GM21526 (cell line): ENCODE measurements at regions not wholly inside any gene's neighbourhood (a gene's known extent, or its start where the extent isn't known, plus 50 kb on each side); places are given as distances from the start of the nearest gene placed in this dataset.
"Not testable (repeated sequence)": the region's sequence is repeated elsewhere in the genome, so short reads cannot be mapped to it uniquely, and the experiment has no call there.

ENCODE experiments used
- ATAC-seq: cut with Tn5 transposase; IDR thresholded peaks from one replicate; pipeline ENCODE4 v1.9.1; 2021; ENCODE audit warnings: moderate library complexity; ENCODE audit not compliant: unreplicated experiment, low FRiP score

- ATAC-seq = no peak
Measured at GRCh38 chr6:62889240-62889639, 322.0 kb upstream of the FKBP1C start.

GRCh38 chr6:62891065-62891647 is 320.1 kb upstream of the FKBP1C start:
- ATAC-seq = no peak

- ATAC-seq = no peak
Measured at GRCh38 chr6:62894114-62894513, 317.2 kb upstream of the FKBP1C start.

DNA sequence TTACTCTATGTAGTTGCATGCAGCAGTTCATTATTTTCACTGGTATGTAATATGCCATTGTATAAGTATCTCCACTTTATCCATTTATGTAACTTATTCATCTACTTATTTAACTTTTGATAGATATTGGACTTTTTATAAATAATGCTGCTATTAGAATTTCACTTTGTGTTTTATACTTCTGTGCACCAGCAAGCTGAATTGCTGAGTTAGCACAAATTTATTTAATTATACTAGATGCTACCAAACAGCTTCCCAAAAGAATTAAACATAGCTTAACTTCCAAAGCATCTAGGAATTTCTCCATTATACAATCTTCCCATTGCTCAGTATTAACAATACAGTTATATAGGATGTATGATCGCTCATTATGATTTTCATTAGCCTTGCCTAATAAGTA is 308.0 kb upstream of the FKBP1C start:
- ATAC-seq = no peak

- ATAC-seq = no peak
Measured at GRCh38 chr6:62904687-62905086, 306.6 kb upstream of the FKBP1C start.

DNA sequence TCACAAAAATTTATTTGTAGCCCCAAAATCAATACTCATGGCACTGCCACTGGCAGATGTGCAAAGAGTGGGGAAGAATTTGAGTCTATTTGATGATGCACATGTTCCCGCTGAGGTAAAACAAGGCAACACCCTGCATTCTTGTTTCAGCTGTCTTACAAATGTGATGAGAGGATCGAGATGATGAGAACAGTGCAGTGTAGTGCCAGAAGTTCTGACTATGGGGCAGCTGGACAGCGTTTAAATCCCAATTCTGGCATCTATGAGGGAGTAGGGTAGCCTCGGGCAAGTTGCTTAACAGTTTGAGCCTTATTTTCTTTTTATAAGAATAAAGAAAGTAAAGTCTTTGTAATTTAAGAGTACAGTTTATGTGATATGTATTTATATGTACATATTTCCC is 296.7 kb upstream of the FKBP1C start:
- ATAC-seq = no peak

DNA sequence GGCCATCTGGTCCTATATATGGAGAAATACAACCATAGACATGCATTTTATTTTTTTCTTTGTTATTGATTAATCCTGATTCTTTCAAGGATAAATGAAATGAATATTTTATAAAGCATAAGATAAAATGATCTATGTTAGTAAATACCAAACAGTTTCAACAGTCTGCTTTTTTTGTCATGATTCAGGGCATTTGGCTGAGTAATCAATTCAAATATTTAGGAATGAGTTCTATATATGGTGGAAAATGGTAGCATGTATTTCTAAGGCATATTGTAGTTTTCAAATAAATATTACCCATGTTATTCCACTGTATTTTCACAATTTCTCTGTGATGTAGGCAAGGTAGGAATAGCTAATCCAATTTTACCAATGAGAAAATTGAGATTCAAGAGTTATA is 287.5 kb upstream of the FKBP1C start:
- no peak for ATAC-seq

DNA sequence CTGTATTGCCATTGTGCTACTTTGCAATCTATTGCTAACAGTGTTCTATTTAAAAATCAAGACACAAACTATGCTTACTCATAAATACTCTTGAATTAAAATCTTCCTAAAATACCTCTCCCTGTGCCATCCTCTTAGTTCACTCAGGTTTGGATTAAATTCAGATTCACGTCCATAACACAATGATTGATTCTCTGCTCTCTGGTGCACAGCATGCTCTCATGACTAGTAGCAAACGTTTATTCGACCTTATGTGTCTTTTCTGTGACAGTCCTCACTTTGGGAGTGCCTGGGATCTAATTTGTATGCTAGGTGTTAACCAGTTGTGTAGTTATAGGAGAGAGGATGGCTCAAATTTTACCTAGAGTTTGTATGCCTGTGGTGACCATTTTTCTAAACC is 270.4 kb upstream of the FKBP1C start:
- no peak for ATAC-seq

DNA sequence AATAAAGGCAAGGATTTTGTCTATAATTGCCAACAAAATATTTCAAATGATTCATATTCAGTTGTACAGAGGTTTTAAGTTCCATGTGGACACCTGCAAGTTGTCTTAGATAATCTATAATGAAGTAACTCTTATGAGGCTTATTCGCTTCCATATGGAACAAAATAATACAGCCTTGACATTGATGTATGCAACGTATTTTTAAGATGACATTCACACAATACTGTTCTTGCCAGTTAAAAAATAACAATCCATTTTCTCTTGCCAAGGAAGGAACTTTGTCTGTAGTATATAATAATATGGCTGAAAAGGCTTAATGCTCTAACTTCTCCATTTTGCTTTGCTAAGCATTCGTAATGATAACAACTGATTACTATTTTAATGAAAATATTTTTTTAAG is 269.3 kb upstream of the FKBP1C start:
- ATAC-seq = no peak

GRCh38 chr6:62968834-62969233 is 242.4 kb upstream of the FKBP1C start:
- ATAC-seq = no peak

DNA sequence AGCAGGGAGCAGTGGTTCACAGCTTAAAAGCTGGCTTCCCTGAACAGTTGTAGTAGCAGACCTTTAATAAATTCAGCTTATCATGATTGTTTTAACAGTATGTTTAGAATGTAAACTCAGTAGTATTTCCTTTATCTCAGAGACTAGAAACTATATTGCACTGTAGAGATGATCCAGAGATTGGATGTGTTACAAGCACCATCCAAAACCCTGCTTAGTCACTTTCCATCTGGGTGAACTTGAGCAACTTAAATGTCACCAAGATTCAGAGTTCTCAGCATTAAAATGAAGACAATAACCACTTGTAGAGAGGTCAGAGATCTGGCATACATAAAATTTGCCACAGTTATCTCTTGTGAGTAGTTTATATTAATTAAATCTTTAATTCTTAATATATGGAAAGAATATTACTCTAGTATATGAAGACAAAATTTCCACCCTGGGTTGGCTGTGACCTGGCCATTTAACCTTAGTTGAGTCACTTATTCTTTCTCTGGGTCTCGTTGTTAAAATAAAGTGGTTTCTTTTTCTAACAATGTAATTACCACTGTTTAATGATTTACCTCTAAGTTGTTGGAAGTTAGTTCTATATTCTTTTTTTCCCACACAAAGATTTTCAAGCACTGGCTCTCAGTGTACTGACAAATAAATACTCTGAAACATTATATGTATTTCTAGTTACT is 239.2 kb upstream of the FKBP1C start:
- no peak for ATAC-seq

DNA sequence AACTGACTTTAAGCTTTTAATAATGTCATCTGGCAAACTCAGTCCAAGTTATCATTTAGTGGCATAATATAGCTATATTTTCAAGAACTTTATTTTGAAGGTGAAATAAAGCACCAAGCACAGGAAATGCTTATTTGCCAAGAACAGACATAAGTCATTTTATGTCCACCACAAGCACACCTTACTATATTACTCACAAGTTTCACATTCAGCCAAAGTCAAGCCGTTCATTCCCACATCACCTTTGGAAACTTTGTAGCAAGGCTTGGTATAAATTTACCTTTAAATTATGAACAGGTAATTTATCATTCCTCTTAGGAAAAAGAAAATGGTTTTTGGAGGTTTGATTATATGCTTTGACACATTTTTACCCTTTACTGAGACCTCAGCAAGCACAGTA is 236.8 kb upstream of the FKBP1C start:
- no peak for ATAC-seq

DNA sequence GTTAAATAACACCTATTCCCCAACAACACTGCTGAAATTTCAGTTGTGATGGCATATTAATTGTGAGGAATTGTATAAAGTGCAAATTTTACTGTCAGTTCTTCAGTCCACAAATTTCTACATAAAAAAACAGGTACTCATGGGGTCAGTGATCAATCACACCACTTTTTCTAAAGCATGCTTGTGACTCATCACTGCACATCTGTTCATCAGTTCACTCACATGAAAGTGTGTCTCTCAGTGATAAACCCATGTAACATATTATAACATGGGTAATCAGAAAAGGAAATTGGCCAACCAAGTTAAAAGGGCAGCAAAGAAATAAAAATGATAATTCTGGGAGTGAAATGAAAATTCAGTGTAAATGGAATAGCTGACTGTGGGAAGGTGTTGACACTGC is 234.7 kb upstream of the FKBP1C start:
- ATAC-seq = no peak

- ATAC-seq = no peak
Measured at GRCh38 chr6:62978920-62979319, 232.3 kb upstream of the FKBP1C start.

DNA sequence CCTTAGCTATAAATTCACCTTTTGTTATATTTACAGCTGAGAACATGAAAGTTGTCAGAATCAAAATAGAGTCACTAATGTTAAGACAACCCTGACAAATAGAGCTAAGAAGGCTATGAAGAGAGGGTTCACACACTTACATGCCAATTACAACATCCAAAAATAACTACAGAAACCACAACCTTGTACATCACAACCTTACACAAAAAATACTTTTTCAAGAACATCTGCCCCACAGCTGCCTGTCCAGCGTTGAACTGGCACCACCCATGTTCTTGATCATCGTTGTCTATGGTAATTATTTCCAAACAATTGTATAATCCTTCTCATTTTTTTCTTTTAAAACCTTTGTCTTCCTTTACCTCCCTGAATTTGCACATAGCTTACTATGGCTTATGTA is 231.2 kb upstream of the FKBP1C start:
- ATAC-seq = no peak

- ATAC-seq = no peak
Measured at GRCh38 chr6:62980724-62981123, 230.5 kb upstream of the FKBP1C start.

GRCh38 chr6:62982951-62983350 is 228.3 kb upstream of the FKBP1C start:
- no peak for ATAC-seq

- ATAC-seq = not testable (repeated sequence)
Measured at GRCh38 chr6:62991696-62992095, 219.6 kb upstream of the FKBP1C start.

DNA sequence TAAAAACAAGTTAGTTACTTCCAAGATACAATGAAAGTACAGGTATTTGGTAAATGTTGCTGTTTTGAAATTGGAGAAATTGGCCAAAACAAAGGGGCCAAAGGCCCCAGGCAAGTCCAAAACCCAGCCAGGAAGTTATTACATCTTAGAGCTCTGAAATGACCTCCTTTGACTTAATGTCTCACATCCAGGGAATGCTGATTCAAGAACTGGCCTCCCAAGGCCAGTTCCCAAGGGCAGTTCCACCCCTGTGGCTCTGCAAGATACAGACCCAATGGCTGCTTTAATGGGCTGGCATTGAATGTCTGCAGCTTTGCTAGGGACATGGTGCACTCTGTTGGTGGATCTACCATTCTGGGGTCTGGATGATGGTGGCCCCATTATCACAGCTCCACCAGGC is 217.3 kb upstream of the FKBP1C start:
- no peak for ATAC-seq

DNA sequence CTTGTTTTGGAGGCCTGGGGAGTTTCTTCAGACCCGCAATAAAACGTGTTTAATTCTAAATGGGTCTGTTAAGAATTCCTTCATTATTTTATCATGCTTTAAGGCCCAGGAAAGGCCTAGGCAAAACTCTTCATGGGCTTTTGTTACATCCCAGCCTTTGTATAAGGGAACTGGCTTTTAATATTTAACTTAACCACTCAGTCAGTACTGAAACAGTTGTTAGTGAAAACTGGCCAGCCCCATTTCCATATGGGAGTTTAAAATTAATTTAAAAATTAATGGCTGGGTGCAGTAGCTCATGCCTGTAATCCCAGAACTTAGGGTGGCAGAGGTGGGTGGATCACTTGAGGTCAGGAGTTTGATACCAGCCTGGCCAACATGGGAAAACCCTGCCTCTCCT is 213.2 kb upstream of the FKBP1C start:
- no peak for ATAC-seq

DNA sequence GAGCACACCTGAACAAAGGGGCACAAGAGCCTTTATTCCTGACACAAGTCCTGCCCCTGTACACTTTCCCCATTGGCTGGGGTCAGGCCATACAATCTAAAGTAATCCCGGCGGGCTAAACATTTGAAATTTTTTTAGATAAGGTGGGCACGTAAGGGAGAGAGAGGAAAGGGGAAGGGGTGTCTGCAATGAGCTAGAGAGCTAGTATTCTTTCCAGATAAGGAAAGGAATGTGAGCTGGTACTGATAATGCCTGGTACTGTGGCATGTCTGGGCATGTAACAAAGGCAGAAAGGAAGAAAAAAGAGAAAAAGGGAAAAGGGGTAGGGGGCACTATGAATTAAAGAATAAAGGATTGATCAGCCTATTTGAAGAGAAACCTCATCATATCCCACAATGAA is 212.0 kb upstream of the FKBP1C start:
- ATAC-seq = not testable (repeated sequence)

- ATAC-seq = no peak
Measured at GRCh38 chr6:62999796-63000195, 211.5 kb upstream of the FKBP1C start.

DNA sequence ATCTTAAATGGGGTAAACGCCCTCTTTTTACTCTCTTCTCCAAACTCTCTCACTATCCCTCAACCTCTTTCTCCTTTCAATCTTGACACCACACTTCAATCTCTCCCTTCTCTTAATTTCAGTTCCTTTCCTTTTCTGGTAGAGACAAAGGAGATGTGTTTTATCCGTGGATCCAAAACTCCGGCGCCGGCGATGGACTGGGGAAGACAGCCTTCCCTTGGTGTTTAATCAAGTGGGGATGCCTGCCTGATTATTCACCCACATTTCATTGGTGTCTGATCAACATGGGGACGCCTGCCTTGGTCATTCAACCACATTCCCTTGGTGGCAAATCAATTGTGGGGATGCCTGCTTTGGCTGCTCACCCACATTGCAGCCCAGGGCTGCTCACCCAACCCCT is 205.3 kb upstream of the FKBP1C start:
- ATAC-seq = not testable (repeated sequence)
